ENCODE measurements at regions not wholly inside any gene's neighbourhood (a gene's known extent, or its start where the extent isn't known, plus 50 kb on each side); places are given as distances from the start of the nearest gene placed in this dataset.

DNA sequence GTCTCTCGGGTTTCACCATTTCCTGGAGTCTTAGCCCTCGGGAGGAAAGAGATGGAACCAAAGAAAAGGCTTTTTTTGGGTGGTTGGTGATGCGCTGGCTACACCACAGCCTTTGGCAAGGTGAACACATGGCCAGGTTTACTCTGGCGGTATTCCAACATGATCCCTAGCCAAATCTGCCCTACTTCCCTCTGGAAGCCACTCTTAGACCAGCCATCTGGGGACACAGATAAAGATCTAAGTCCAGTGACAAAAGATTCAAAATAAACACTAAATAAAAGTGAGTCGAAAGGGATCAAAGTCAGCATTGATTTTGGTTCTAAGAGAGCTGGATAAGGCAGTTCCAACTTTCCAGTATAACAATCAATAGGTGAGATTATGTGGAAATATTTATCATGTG lies 694.5 kb downstream of the VRK1 start:
- H3K27me3 ChIP-seq, result no peaks in the 10 kb centered on the region
- 51 to 88% methylated on average over 4 to 5 of the region's 5 CpGs for WGBS, 2 donors (ENCODE audit: low coverage in 1 of 2)

DNA sequence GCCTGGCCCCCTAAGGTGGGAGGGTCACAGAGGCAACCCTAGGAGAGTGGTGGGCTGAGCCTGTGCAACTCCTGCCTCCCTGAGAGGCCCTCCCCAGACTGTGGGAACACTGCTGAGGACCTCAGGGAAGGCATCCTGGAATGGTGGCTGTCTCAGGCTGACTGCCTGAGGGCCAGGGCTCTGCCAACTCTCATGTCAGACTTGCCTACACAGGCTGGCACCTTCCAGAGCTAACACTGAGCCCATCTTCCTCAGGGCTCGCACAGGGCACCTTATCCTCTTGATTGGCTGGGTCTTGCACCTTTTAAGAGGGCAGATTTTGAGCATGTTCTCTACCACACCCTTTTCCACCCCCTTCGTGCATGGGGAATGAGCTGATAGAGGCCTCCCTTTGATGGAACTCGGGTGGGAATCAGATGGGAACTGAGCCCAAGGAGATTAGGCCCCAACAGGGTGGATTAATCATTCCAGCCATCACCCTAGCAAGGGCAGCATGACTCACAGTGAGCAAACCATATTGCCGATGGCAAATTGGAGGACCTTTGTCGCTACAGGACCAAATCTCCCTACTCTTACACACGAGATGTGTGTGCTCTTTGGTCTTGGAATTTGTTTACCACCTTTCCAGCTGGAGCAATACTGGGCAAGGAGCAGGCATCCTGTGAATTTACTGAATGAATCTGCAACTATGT lies 702.8 kb downstream of the VRK1 start:
- Histone ChIP-seq H3K27me3 (peaks cover 13% of the 10 kb centered on the region), H3K36me3 (no peaks in the 10 kb centered on the region), H3K9me3 (no peaks in the 10 kb centered on the region), H3K4me1 (no peaks in the 10 kb centered on the region), H3K27ac (no peak overlapping the region), H3K4me3 (no peak overlapping the region)
- WGBS, 2 donors (ENCODE audit: low coverage in 1 of 2), result 70 to 85% methylated on average over 3 to 5 of the region's 6 CpGs
- TF ChIP-seq POLR2A (IDR thresholded peaks at IDR 0.05) (no peak), EP300 (IDR thresholded peaks at IDR 0.05) (no peak), POLR2AphosphoS5 (IDR thresholded peaks at IDR 0.05) (no peak)
- TF ChIP-seq, protein P1, sequence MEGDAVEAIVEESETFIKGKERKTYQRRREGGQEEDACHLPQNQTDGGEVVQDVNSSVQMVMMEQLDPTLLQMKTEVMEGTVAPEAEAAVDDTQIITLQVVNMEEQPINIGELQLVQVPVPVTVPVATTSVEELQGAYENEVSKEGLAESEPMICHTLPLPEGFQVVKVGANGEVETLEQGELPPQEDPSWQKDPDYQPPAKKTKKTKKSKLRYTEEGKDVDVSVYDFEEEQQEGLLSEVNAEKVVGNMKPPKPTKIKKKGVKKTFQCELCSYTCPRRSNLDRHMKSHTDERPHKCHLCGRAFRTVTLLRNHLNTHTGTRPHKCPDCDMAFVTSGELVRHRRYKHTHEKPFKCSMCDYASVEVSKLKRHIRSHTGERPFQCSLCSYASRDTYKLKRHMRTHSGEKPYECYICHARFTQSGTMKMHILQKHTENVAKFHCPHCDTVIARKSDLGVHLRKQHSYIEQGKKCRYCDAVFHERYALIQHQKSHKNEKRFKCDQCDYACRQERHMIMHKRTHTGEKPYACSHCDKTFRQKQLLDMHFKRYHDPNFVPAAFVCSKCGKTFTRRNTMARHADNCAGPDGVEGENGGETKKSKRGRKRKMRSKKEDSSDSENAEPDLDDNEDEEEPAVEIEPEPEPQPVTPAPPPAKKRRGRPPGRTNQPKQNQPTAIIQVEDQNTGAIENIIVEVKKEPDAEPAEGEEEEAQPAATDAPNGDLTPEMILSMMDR (IDR thresholded peaks at IDR 0.05), result no peak
- no peak for ATAC-seq

More for the DNA sequence above, 694.5 kb downstream of the VRK1 start:
- Histone ChIP-seq H3K9me3 (no peaks in the 10 kb centered on the region), H3K4me1 (no peaks in the 10 kb centered on the region), H3K4me3 (no peak overlapping the region), H3K36me3 (no peaks in the 10 kb centered on the region), H3K27ac (no peak overlapping the region)
- no peak for TF ChIP-seq POLR2A (IDR thresholded peaks at IDR 0.05)
- TF ChIP-seq, protein P1 (IDR thresholded peaks at IDR 0.05), result no peak
- TF ChIP-seq EP300 (IDR thresholded peaks at IDR 0.05), result no peak
- TF ChIP-seq POLR2AphosphoS5 (IDR thresholded peaks at IDR 0.05), result no peak
- no peak for ATAC-seq

DNA sequence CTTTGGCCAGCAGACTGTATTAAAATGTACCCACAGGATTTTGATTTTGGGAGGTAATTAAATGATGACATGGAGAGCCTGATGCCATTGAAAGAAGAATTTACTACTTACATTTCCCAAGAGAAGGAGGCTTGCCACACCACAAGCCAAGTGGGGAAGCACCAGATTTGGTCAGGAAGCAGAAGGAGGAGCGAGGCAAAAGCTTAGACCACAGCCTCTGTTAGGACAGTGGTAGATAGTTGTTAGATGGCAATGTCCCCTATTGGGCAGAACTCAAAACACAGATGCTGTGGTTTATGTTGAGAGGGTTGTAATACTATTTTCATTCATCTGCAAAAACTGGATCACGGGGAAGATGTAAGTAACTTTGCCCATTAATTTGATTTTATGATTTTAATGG lies 709.4 kb downstream of the VRK1 start:
- TF ChIP-seq POLR2A (IDR thresholded peaks at IDR 0.05), result no peak
- no peak for TF ChIP-seq POLR2AphosphoS5 (IDR thresholded peaks at IDR 0.05)
- TF ChIP-seq, protein P1 (IDR thresholded peaks at IDR 0.05), result no peak
- TF ChIP-seq EP300 (IDR thresholded peaks at IDR 0.05), result no peak
- no peaks in the 10 kb centered on the region for H3K36me3 ChIP-seq
- no peak for ATAC-seq
- H3K27me3 ChIP-seq, result no peaks in the 10 kb centered on the region
- H3K4me1 ChIP-seq, result no peaks in the 10 kb centered on the region
- 25 to 33% methylated on average over 2 of the region's 2 CpGs for WGBS, 2 donors (ENCODE audit: low coverage in 1 of 2)
- H3K27ac ChIP-seq, result no peak overlapping the region
- H3K4me3 ChIP-seq, result no peak overlapping the region
- H3K9me3 ChIP-seq, result no peaks in the 10 kb centered on the region

DNA sequence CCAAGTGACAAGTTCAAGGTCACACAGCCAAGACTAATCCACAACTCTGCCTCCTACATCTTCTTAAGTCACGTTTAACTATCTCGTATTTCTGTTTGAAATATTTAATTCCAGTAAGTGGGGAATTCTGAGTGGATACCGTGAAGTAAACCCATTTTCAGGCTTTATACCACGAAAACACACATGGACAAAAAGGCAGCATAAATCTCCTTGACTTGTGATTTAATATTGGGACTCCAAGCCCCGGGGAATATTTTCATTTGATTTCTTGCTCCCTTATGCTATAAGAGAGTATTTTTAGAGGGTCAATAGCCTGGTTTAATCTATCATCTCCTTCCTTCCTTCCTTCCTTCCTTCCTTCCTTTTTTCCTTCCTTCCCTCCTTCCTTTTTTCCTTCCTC lies 716.7 kb downstream of the VRK1 start:
- WGBS, 2 donors (ENCODE audit: low coverage in 1 of 2), result 78 to 91% methylated on average over 5 of the region's 5 CpGs
- no peaks in the 10 kb centered on the region for H3K4me1 ChIP-seq
- no peaks in the 10 kb centered on the region for H3K27me3 ChIP-seq
- no peaks in the 10 kb centered on the region for H3K36me3 ChIP-seq
- H3K27ac ChIP-seq, result no peak overlapping the region
- TF ChIP-seq POLR2AphosphoS5 (IDR thresholded peaks at IDR 0.05), result no peak
- TF ChIP-seq EP300 (IDR thresholded peaks at IDR 0.05), result no peak
- no peak for TF ChIP-seq POLR2A (IDR thresholded peaks at IDR 0.05)
- no peak overlapping the region for H3K4me3 ChIP-seq
- no peak for ATAC-seq
- H3K9me3 ChIP-seq, result no peaks in the 10 kb centered on the region

DNA sequence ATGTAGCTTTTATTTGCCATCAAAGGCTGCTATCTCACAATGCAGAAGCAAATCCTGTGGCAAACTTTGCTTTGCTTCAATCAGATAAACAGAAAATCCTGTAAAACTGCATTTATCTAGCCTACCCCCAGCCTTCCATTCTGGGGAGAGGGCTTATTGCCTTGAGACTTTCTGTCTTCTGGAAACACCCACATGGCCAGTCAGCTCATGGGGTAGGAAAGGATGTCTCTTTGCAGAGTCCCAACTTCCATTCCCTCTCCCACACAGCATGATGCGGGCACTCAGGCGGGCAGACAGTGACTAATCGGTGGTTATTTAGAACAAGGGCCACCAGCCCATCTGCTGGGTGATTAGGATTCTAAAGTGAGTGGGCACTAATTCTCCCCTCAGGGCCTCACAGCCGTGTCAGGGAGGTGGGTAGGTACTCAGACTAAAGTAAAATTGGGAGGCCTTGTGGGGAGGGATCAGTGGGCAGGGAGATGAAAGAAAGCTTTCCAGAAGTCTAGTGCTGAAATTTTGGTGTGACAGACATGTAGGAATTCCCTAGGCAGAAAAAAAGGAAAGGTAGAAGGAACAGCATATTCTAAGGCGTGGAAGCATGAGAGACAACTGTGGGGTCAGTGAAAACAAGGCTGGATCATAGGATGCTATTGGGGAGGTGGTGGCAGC lies 720.5 kb downstream of the VRK1 start:
- no peaks in the 10 kb centered on the region for H3K36me3 ChIP-seq
- no peaks in the 10 kb centered on the region for H3K4me1 ChIP-seq
- H3K4me3 ChIP-seq, result no peak overlapping the region
- WGBS, 2 donors (ENCODE audit: low coverage in 1 of 2), result 19 to 34% methylated on average over 2 of the region's 5 CpGs
- H3K27me3 ChIP-seq, result no peaks in the 10 kb centered on the region
- no peak for ATAC-seq
- no peak overlapping the region for H3K27ac ChIP-seq
- TF ChIP-seq, protein P1 (IDR thresholded peaks at IDR 0.05), result no peak
- TF ChIP-seq POLR2A (IDR thresholded peaks at IDR 0.05) (no peak), POLR2AphosphoS5 (IDR thresholded peaks at IDR 0.05) (no peak), EP300 (IDR thresholded peaks at IDR 0.05) (no peak)
- no peaks in the 10 kb centered on the region for H3K9me3 ChIP-seq
